ENCODE measurements at regions not wholly inside any gene's neighbourhood (a gene's known extent, or its start where the extent isn't known, plus 50 kb on each side); places are given as distances from the start of the nearest gene placed in this dataset.

DNA sequence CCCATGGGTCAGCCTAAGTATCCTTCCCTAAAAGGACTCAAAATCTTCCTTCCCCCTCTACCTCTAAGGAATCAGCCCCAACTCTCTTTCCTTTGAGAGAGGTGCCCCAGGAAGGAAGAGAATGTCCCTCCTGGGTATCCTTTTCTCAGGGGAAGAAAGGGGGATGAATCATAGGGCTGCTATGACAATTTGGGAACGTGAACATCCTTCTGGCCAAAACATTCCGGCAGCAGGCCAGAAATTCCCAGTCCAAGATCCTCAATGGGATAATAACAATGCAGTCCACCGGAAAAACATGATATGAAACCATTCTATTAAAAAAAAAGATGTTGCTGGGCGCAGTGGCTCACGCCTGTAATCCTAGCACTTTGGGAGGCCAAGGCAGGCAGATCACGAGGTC lies 50.8 kb upstream of the CACNA2D3 start:
- no peak for DNase-seq

GRCh38 chr3:54069961-54070360 lies 52.4 kb upstream of the CACNA2D3 start:
- DNase-seq: no peak

DNA sequence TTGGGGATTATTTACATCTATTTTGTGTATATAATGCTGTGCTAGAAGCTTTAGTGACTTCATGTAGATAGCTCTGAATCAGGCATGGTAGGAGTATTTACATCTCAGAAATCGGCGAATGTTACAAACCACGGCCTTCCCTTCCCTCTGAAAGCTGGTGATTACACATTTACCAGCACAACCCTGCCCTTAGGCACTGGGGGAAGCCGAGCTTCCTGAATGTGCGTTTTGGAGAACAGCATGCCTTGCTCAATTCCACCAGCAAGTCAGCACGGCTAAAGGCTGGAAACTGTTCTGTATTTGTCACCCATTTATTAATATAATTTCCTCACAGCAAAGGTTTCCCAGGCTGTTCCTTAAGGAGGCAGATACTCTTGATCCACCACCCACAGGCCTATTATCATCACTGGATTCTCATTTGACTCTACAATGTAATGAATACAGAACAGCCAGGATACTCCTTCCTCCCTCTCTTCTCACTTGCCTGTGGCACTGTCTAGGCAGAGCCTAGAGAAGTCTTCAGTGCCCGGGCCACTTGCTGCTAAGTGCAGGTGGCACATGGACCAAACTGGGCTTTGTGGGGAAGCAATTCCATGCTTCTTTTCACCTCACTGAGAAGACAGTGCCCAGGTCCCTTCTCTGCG lies 55.2 kb upstream of the CACNA2D3 start:
- DNase-seq: no peak

- DNase-seq: no peak
Observed at GRCh38 chr3:54066253-54066652, 56.1 kb upstream of the CACNA2D3 start.

DNA sequence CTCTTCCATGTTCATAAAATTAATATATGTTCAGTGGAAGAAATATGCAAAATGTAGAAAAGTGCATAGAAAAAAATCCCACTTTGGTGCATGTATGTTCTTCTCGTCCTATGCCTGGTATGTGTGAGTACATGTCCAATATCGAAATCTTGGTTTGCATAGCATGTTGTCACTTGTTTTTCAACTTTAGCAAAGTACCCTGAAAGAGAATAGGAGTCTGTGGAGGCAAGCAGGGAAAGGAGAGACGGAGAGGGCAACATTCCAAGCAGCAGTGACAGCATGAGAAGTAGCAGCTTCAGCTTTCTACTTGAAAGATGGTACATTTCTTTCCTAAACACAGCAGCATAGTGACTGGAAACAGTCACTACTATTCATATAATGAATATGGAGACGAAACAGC lies 56.8 kb upstream of the CACNA2D3 start:
- no peak for DNase-seq

DNA sequence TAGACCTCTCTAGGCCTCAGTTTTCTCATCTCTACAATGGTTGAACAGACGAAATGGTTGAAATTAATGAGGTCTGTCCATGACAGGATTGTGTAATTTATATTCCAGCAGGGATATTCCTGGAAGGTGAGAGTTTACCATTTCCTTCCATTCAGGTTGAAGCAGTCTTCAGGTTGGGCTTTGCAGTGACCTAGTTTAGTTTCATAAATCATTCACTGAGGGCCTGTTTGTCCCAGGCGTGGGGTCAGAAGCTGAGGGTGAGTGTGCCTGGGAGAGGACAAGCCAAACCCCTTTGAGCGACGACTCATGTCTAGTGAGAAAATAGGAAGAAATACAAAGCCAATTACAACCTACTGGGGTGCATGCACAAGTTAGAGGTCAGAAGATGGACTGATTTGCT lies 57.2 kb upstream of the CACNA2D3 start:
- DNase-seq: no peak

DNA sequence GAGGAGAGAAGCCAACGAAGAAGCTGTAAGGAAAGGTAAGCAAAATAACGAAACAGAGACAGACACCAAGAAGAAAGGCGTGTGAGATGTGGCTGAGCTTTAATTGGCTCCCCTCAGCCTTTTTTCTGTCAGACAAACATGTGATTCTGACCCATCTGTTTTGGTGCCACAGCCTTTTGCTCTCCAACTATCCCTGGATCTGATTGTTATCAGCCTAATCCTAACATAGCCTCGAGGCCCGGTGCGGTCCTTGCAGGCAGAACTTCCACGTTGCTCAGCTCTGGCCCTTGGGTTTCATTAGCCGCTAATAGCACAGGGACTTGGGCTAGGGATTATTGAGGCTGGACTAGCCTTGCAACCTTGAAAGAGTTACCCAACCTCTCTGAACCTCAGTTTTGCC lies 57.9 kb upstream of the CACNA2D3 start:
- DNase-seq: no peak

DNA sequence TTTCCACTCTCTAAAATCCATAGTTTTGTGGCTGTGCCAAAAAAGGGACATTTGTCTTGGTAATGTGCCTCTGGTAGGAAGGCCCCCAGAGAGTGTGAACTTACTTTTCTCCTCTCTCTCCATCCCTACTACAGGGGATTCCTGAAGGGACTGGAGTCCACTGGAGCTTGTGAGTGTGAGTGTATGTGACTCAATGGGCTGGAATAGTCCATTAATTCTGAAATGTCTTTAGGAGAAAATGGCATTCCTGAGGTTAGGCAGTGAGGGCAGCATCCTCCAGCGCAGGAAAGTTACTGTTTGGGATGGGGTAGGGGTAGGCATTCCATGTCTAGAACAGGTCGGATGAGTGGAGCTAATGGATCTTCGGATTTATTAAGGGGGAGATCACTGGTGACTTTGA lies 59.8 kb upstream of the CACNA2D3 start:
- DNase-seq: no peak

GRCh38 chr3:54056521-54056920 lies 65.8 kb upstream of the CACNA2D3 start:
- DNase-seq: no peak

DNA sequence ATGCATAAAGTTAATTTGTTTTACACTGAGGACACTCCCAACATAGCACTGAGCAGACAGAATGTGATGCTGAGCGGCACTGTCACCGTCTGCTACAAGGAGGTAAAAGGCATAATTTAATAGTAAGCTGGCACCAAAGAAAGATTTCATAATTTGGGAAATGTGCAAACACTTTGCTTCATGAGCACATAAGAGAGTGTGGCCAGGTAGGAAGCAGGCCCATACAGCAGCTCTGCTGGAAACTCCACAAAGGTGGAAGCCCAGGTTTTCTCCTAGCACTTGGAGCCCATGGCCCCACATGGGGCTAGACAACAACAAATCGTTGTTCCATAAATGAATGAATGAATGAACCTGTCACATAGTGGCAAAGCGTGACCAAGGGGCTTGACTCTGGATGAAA lies 68.5 kb upstream of the CACNA2D3 start:
- no peak for DNase-seq

GRCh38 chr3:54053211-54053610 lies 69.1 kb upstream of the CACNA2D3 start:
- DNase-seq: no peak

GRCh38 chr3:54047568-54047967 lies 74.8 kb upstream of the CACNA2D3 start:
- DNase-seq: no peak

DNA sequence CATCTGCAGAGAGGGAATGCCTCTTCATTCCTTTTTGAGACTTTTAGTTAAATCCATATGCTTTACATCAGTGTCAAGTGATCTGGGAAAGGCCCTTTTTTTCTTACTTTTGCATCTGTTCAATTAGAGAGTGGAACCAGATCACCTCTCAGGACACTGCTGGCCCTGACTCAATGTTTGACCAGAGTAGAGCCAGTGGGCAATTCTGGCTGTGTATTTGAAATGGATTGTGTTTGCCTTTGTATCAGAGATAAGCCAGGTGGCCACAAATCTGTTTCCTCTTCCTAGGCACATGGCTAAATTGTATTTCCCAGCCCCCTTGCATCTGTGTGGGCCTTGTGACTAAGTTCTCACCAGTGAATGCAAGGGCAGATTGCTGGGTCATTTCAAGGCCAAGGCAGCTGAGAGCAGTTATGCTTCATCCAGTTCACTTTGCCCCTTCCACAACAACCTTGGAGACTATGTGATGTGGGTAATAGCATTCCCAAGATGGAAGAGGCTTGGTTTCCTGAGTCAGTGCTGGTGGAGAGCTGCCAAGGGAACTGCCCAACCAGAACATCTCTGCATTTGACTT lies 75.6 kb upstream of the CACNA2D3 start:
- no peak for DNase-seq

- no peak for DNase-seq
Observed at GRCh38 chr3:54045061-54045815, 77.1 kb upstream of the CACNA2D3 start.

DNA sequence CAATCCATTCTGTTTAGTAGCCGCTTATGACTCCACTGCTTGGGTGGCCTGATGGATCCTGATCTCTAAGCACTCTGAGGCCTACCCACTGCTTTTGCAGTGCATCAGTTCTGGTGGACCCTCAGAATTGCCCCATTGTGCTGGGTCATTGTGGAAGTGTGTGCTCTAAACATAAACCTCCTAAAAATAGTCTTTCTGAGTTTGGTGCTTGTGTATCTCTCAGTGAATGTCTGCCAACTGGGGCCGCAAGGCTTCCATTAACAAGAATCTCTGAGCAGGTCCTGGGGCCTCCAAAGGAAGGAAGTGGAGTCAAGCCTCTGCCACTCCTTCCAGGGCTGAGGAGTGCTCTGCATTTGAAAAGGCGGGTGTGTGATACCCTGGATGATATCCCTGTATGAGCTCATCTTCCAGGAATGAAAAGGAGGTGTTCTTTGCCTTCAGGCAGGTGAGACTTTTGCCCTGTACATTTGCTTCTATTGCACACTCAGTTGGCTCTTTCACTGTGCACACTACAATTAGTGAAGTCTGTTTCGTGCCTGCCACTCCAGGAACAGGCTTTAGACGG lies 80.0 kb upstream of the CACNA2D3 start:
- DNase-seq: no peak

DNA sequence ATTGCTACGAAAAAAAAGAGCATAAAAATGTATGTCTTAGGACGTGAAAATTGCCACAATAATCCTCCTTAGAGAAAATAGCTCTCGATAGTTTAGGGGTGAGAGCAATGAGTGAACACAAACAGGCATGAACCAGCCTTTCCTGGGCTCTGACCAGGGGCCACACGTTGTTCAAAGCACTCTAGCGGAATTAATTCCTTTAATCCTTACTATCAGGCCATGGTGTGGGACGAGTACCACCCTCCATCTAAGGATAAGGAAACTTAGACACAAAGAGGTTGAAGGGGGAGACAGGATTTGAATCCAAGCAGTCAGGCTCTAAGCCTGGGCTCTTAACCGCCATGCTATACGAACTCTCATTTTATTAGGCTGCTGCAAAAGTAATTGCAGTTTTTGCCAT lies 81.9 kb upstream of the CACNA2D3 start:
- no peak for DNase-seq

DNA sequence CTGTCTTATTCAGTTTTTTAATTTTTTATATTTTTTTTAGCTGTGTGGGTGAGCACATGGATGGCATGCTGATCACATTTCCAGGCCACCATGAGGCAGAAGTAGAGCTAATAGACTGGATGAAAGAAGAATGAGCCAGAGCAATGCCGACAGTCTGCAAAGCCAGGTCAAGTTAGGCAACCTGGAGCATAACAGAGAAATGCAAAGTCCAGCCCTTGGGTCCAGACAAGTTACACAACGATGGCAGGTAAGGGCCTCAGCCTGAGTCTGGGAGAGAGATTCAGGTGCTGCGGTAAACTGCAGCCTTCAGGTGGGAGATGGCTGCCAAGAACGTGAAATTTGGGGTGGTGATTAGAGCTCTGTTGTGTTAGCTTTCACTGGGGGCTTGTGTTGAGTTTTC lies 84.0 kb upstream of the CACNA2D3 start:
- DNase-seq: no peak

GRCh38 chr3:54036543-54036942 lies 85.8 kb upstream of the CACNA2D3 start:
- DNase-seq: no peak

DNA sequence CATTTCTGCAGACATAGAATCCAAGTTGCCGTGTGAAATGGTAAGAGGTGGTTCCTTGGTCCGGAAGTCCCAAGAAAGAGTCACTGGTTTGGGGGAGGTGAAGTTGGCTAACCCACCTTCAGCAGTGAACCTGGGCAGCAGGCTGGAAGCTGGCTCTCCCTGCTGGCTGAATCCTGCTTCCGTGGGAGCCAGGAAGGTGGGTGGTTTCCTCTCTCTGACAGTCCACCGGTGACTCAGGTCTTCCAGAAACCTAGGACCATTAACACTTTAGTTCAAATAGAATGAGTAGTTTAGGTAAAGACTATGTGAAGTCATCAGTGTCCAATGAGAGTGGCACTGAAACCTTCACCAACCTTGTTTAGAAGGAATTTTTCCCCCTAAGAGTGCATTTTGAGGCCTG lies 87.4 kb upstream of the CACNA2D3 start:
- DNase-seq: no peak

- no peak for DNase-seq
Observed at GRCh38 chr3:54033761-54034160, 88.6 kb upstream of the CACNA2D3 start.

DNA sequence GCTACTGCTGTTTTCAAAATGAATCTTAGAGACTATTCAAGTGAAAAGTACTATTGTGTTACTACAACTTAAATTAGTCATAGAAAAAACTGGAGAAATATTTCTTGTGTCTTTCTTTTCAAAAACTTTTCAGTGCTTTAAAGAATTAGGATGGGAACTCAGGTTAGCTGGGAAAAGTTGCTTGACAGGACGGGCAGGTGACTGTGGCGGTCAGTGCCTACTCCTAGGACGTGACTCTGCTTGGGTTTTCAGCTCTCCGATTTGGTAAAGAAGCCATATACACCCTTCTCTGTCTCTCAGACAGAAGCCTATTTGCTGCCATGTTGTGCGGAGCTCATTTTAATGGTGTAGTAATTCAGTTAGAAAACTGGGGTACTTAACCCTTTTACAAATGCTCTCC lies 89.8 kb upstream of the CACNA2D3 start:
- no peak for DNase-seq

GRCh38 chr3:54028372-54028771 lies 94.0 kb upstream of the CACNA2D3 start:
- DNase-seq: no peak

- DNase-seq: no peak
Observed at GRCh38 chr3:54026543-54026942, 95.8 kb upstream of the CACNA2D3 start.

- no peak for DNase-seq
Observed at GRCh38 chr3:54021071-54021470, 101.3 kb upstream of the CACNA2D3 start.

Measured in hematopoietic multipotent progenitor cell treated with erythropoietin and hydrocortisone succinate and interleukin-3 and kit ligand, for 4 days (in vitro differentiated cells).